ENCODE measurements at regions not wholly inside any gene's neighbourhood (a gene's known extent, or its start where the extent isn't known, plus 50 kb on each side); places are given as distances from the start of the nearest gene placed in this dataset.

DNA sequence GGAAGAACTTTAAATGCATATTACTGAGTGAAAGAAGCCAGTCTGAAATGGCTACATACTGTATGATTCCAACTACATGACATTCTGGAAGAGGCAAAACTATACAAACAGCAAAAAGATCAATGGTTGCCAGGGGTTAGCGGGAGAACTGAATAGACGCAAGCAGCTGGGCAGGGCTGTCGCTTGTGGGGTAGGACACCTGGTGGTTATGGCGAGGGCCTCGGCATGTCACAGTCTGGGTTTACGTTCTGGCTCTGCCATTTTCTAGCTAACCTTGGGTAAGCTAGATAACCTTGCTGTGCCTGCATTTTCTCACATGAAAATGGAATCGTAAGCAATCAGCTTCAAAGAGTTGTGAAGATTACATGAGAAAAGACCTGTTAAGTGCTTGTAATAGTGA lies 55.2 kb upstream of the SYT13 start:
- DNase-seq: no peak

GRCh38 chr11:45339729-45340519 lies 53.8 kb upstream of the SYT13 start:
- peak; percentile 96 to 97 for DNase-seq

DNA sequence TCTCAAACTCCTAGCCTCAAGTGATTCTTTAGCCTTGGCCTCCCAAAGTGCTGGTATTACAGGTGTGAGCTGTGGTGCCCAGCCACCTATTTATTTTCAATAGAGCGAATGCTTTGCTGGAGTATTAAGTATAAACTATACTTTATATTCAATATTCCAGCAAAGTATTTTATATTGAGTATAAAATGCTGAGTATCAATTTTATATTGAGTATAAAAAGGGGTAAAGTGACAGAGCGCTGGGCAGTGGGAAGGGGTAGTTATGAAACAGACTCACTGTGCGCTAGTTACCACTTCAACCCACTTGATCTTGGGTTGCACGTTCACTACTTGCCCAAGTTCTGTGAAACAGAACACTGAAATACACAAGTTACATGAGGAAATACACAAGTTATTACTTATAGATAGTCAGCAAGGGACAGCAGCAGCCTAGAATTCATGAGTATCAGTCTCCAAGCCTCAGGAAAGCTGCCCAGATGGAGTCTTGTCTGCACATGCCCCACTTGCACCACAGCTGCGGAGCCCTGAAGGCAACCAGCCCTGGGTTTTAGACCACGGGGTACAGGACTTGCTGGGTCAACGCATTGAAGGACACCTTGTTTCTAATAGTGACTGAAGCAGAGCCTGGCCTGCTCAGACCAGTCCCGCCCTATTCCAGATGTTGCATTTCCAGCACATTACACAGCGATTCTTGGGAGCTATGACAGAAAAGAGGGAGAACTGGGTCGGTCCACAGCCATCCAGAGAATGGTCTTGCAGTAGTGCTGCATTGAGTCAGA lies 51.6 kb upstream of the SYT13 start:
- DNase-seq: no peak

- no peak for DNase-seq
These were observed 50.0 kb upstream of the SYT13 start for GRCh38 chr11:45336136-45336535.

All from activated CD4-positive, alpha-beta T cell treated with anti-CD3 and anti-CD28 coated beads, Interleukin-2, amount 50 U/mL, for 48 hours (primary cell).